H9 (cell line): ENCODE measurements at regions not wholly inside any gene's neighbourhood (a gene's known extent, or its start where the extent isn't known, plus 50 kb on each side); places are given as distances from the start of the nearest gene placed in this dataset.

ENCODE experiments used
- DNase-seq: peaks from one replicate; pipeline ENCODE4 v3.0.0-alpha.2; 2017
- H2AFZ ChIP-seq: one replicate; pipeline ENCODE4 v1.6.1; 2013; ENCODE audit warnings: mild to moderate bottlenecking, low read length, control low read depth, moderate library complexity
- H2AK5ac ChIP-seq: 2 replicates; pipeline ENCODE4 v1.6.1; 2013; ENCODE audit warnings: low read length, control low read depth, mixed read lengths; ENCODE audit not compliant: insufficient read length
- H2BK120ac ChIP-seq: one replicate; pipeline ENCODE4 v1.6.1; 2013; ENCODE audit warnings: low read depth, mild to moderate bottlenecking, low read length, control low read depth, inconsistent platforms; ENCODE audit not compliant: poor library complexity, severe bottlenecking
- H2BK12ac ChIP-seq: 2 replicates; pipeline ENCODE4 v1.6.1; 2013; ENCODE audit warnings: low read length, control low read depth, mixed read lengths, low read depth; ENCODE audit not compliant: insufficient read length
- H2BK15ac ChIP-seq: 2 replicates; pipeline ENCODE4 v1.6.1; 2013; ENCODE audit warnings: low read depth, low read length, control low read depth
- H2BK20ac ChIP-seq: one replicate; pipeline ENCODE4 v1.6.1; 2013; ENCODE audit warnings: low read depth, mild to moderate bottlenecking, low read length, control low read depth, inconsistent platforms; ENCODE audit not compliant: poor library complexity, severe bottlenecking
- H2BK5ac ChIP-seq: 2 replicates; pipeline ENCODE4 v1.6.1; 2013; ENCODE audit warnings: low read length, control low read depth, mixed read lengths; ENCODE audit not compliant: insufficient read length
- H3K14ac ChIP-seq: 2 replicates; pipeline ENCODE4 v1.6.1; 2013; ENCODE audit warnings: low read length, control low read depth; ENCODE audit not compliant: insufficient read depth
- H3K18ac ChIP-seq: 2 replicates; pipeline ENCODE4 v1.6.1; 2013; ENCODE audit warnings: low read depth, mild to moderate bottlenecking, mixed read lengths, low read length, control low read depth; ENCODE audit not compliant: insufficient read length
- H3K23ac ChIP-seq: 2 replicates; pipeline ENCODE4 v1.6.1; 2013; ENCODE audit warnings: low read length, control low read depth, mixed read lengths, low read depth; ENCODE audit not compliant: insufficient read length
- H3K23me2 ChIP-seq: 2 replicates; pipeline ENCODE4 v1.6.1; 2013; ENCODE audit warnings: low read depth, mild to moderate bottlenecking, mixed read lengths, low read length, control low read depth; ENCODE audit not compliant: insufficient read length, poor library complexity, severe bottlenecking
- H3K27ac ChIP-seq: 2 replicates; pipeline ENCODE4 v1.5.1; 2013; ENCODE audit warnings: low read length, control low read depth, mixed read lengths, low read depth; ENCODE audit not compliant: insufficient read length
- H3K27me3 ChIP-seq: 2 replicates; pipeline ENCODE4 v1.6.1; 2013; ENCODE audit warnings: low read length, control low read depth, inconsistent platforms; ENCODE audit not compliant: insufficient read depth
- H3K4ac ChIP-seq: 2 replicates; pipeline ENCODE4 v1.6.1; 2013; ENCODE audit warnings: low read depth, mild to moderate bottlenecking, control low read depth, inconsistent platforms, low read length, moderate library complexity
- H3K4me1 ChIP-seq: 2 replicates; pipeline ENCODE4 v1.6.1; 2013; ENCODE audit warnings: low read length, control low read depth, inconsistent platforms; ENCODE audit not compliant: insufficient read depth
- H3K4me2 ChIP-seq: 2 replicates; pipeline ENCODE4 v1.6.1; 2013; ENCODE audit warnings: low read length, control low read depth, mixed read lengths; ENCODE audit not compliant: insufficient read length, insufficient read depth
- H3K56ac ChIP-seq: 2 replicates; pipeline ENCODE4 v1.6.1; 2013; ENCODE audit warnings: low read depth, mild to moderate bottlenecking, mixed read lengths, low read length, control low read depth; ENCODE audit not compliant: insufficient read length
- H3K79me1 ChIP-seq: 2 replicates; pipeline ENCODE4 v1.6.1; 2013; ENCODE audit warnings: low read depth, mild to moderate bottlenecking, moderate library complexity, low read length, control low read depth, inconsistent platforms; ENCODE audit not compliant: insufficient read depth, poor library complexity, severe bottlenecking
- H3K79me2 ChIP-seq: 2 replicates; pipeline ENCODE4 v1.6.1; 2013; ENCODE audit warnings: low read length, control low read depth, inconsistent platforms; ENCODE audit not compliant: insufficient read depth
- H3K9ac ChIP-seq: 2 replicates; pipeline ENCODE4 v1.6.1; 2013; ENCODE audit warnings: low read length, control low read depth, mixed read lengths; ENCODE audit not compliant: insufficient read length; ENCODE audit errors: extremely low read depth
- H3K9me3 ChIP-seq: one replicate; pipeline ENCODE4 v1.6.1; 2013; ENCODE audit warnings: low read depth, low read length, inconsistent platforms; ENCODE audit not compliant: control insufficient read depth
- H3T11ph ChIP-seq: one replicate; pipeline ENCODE4 v1.6.1; 2013; ENCODE audit warnings: mild to moderate bottlenecking, low read length, control low read depth, inconsistent platforms
- H4K20me1 ChIP-seq: one replicate; pipeline ENCODE4 v1.6.1; 2013; ENCODE audit not compliant: control insufficient read depth, insufficient read length, insufficient read depth
- H4K5ac ChIP-seq: 2 replicates; pipeline ENCODE4 v1.6.1; 2013; ENCODE audit warnings: low read depth, mild to moderate bottlenecking, mixed read lengths, low read length, control low read depth; ENCODE audit not compliant: insufficient read length
- H4K8ac ChIP-seq: replicated peaks from 2 replicates; pipeline ENCODE4 v1.6.1; 2013; ENCODE audit warnings: low read length, control low read depth, mixed read lengths, low read depth; ENCODE audit not compliant: insufficient read length
- H4K91ac ChIP-seq: 2 replicates; pipeline ENCODE4 v1.6.1; 2013; ENCODE audit warnings: low read depth, mild to moderate bottlenecking, moderate library complexity, mixed read lengths, low read length, control low read depth; ENCODE audit not compliant: insufficient read length
- H3K27ac Mint-ChIP-seq, 3 experiments: 2 replicates in 2 of 3; 3 replicates in 1 of 3; pipeline ENCODE4 v1.8.0; 2020 to 2021; ENCODE audit warnings: mixed read lengths in 3 of 3, mild to moderate bottlenecking in 1 of 3, moderate library complexity in 1 of 3
- H3K27me3 Mint-ChIP-seq: 2 replicates; pipeline ENCODE4 v1.8.0; 2021; ENCODE audit warnings: low read depth, mild to moderate bottlenecking, moderate library complexity, mixed read lengths
- H3K36me3 Mint-ChIP-seq, 3 experiments: 2 replicates in 2 of 3; 3 replicates in 1 of 3; pipeline ENCODE4 v1.8.0; 2020 to 2021; ENCODE audit warnings: low read depth in 3 of 3, mixed read lengths in 3 of 3; ENCODE audit not compliant: insufficient read depth in 1 of 3
- H3K4me1 Mint-ChIP-seq, 2 experiments: 2 replicates each; pipeline ENCODE4 v1.8.0; 2020; ENCODE audit warnings: mixed read lengths in 2 of 2
- H3K4me3 Mint-ChIP-seq, 2 experiments: 2 replicates in 1 of 2; 3 replicates in 1 of 2; pipeline ENCODE4 v1.8.0; 2020 to 2021; ENCODE audit warnings: mild to moderate bottlenecking in 2 of 2, mixed read lengths in 2 of 2, moderate library complexity in 1 of 2
- H3K9me3 Mint-ChIP-seq, 2 experiments: 2 replicates in 1 of 2; 3 replicates in 1 of 2; pipeline ENCODE4 v1.8.0; 2020; ENCODE audit warnings: mild to moderate bottlenecking in 2 of 2, mixed read lengths in 2 of 2, moderate library complexity in 1 of 2
- CTCF ChIP-seq: fragments of 200-600 bp; sonication (generic); conservative IDR thresholded peaks from 3 replicates; pipeline ENCODE4 v1.8.0; 2021; ENCODE audit warnings: antibody characterized with exemption, mild to moderate bottlenecking
- WGBS: extraction: QIAGEN DNeasy Blood & Tissue Kit; methylation state at CpG from one replicate; pipeline ENCODE4 v1.1.7; 2013; ENCODE audit warnings: missing lambda C conversion rate, low lambda C conversion rate, mixed read lengths; ENCODE audit not compliant: insufficient read length; ENCODE audit errors: extremely low coverage; 5-methylcytosine and 5-hydroxymethylcytosine counted together

DNA sequence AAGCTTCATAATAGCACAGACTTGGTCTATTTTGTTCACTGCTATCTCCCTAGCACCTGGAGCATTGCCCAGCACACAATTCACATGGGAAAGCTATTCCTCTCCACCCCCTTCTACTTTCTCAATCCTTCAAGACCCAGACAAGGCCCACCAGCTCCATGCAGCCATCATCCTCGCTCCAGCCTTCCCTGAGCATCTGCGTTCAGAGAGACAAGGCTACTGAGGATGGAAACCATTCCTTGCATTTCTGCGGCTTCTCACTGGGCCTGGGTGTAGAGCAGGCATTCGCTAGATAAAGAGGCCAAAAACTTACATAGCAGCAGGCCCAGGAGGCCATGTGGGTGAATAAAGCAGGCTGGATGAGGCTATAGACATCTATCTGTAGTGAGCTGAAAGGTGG, 530.8 kb downstream of the BUD13 start:
- TF ChIP-seq CTCF, result no peak
- peaks cover 3% of the 10 kb centered on the region for H3K27me3 Mint-ChIP-seq
- H3K4me1 Mint-ChIP-seq, result peaks cover 10% of the 10 kb centered on the region in 2 experiments

More for the DNA sequence above, 530.8 kb downstream of the BUD13 start:
- H3K23me2 ChIP-seq, result no peaks in the 10 kb centered on the region
- no peaks in the 10 kb centered on the region for H3K79me1 ChIP-seq
- H2BK5ac ChIP-seq, result no peak overlapping the region
- no peak overlapping the region for H3K4me3 Mint-ChIP-seq
- no peak overlapping the region for H2BK120ac ChIP-seq
- H2BK12ac ChIP-seq, result no peak overlapping the region
- no peak overlapping the region for H3K23ac ChIP-seq
- H3T11ph ChIP-seq, result no peak overlapping the region
- H3K9me3 Mint-ChIP-seq, result no peaks in the 10 kb centered on the region
- no peaks in the 10 kb centered on the region for H3K36me3 Mint-ChIP-seq
- H3K4me1 ChIP-seq, result no peaks in the 10 kb centered on the region; the same call in 1 of the 2 replicates
- H3K27ac ChIP-seq, result no peak overlapping the region
- H4K5ac ChIP-seq, result no peak overlapping the region
- no peak overlapping the region for H2BK15ac ChIP-seq
- no peaks in the 10 kb centered on the region for H3K79me2 ChIP-seq
- no peak overlapping the region for H3K9ac ChIP-seq
- no CpG with 5 or more reads among the region's 4 CpGs for whole genome bisulfite sequencing
- no peak overlapping the region for H3K14ac ChIP-seq
- H3K4ac ChIP-seq, result no peak overlapping the region
- no peak overlapping the region for H2BK20ac ChIP-seq
- DNase-seq, result no peak
- H4K91ac ChIP-seq, result no peak overlapping the region
- H3K4me2 ChIP-seq, result no peak overlapping the region
- H3K27me3 ChIP-seq, result no peaks in the 10 kb centered on the region
- no peak overlapping the region for H4K8ac ChIP-seq
- no peak overlapping the region for H2AK5ac ChIP-seq
- no peak overlapping the region for H3K27ac Mint-ChIP-seq
- H3K56ac ChIP-seq, result no peak overlapping the region
- no peak overlapping the region for H2AFZ ChIP-seq
- H3K9me3 ChIP-seq, result no peaks in the 10 kb centered on the region
- no peaks in the 10 kb centered on the region for H4K20me1 ChIP-seq
- H3K18ac ChIP-seq, result no peak overlapping the region
